ENCODE measurements at regions not wholly inside any gene's neighbourhood (a gene's known extent, or its start where the extent isn't known, plus 50 kb on each side); places are given as distances from the start of the nearest gene placed in this dataset.

GRCh38 chr2:64391940-64392339 lies 62.0 kb upstream of the LGALSL start:
- TF ChIP-seq POLR2A (IDR thresholded peaks at IDR 0.05) (no peak), CTCF (IDR thresholded peaks at IDR 0.05) (no peak), EP300 (IDR thresholded peaks at IDR 0.05) (no peak)
